Cerebellar cortex (tissue), 1 donor: ENCODE measurements at regions not wholly inside any gene's neighbourhood (a gene's known extent, or its start where the extent isn't known, plus 50 kb on each side); places are given as distances from the start of the nearest gene placed in this dataset.

ENCODE experiments used
- DNase-seq: peaks from one replicate; pipeline ENCODE4 v3.0.0-alpha.2; 2015; ENCODE audit warnings: low spot score

GRCh38 chr5:89407054-89407453, 524.1 kb upstream of the MEF2C start:
- no peak for DNase-seq

GRCh38 chr5:89401659-89402058, 518.7 kb upstream of the MEF2C start:
- no peak for DNase-seq

GRCh38 chr5:89401012-89401411, 518.0 kb upstream of the MEF2C start:
- no peak for DNase-seq

- no peak for DNase-seq
Measured at GRCh38 chr5:89399548-89399947, 516.6 kb upstream of the MEF2C start.

- DNase-seq: no peak
Measured at GRCh38 chr5:89397096-89397495, 514.1 kb upstream of the MEF2C start.

- no peak for DNase-seq
Measured at GRCh38 chr5:89396278-89396954, 513.4 kb upstream of the MEF2C start.

- DNase-seq: no peak
Measured at GRCh38 chr5:89395111-89395510, 512.1 kb upstream of the MEF2C start.

GRCh38 chr5:89388872-89389271, 505.9 kb upstream of the MEF2C start:
- DNase-seq: no peak

GRCh38 chr5:89384391-89384790, 501.4 kb upstream of the MEF2C start:
- DNase-seq: no peak

GRCh38 chr5:89380635-89381034, 497.7 kb upstream of the MEF2C start:
- no peak for DNase-seq

GRCh38 chr5:89377767-89378455, 494.9 kb upstream of the MEF2C start:
- DNase-seq: no peak

GRCh38 chr5:89374818-89375521, 492.0 kb upstream of the MEF2C start:
- no peak for DNase-seq

GRCh38 chr5:89374144-89374784, 491.3 kb upstream of the MEF2C start:
- DNase-seq: peak; percentile 11

- no peak for DNase-seq
Measured at GRCh38 chr5:89372176-89372575, 489.2 kb upstream of the MEF2C start.

- no peak for DNase-seq
Measured at GRCh38 chr5:89371646-89372045, 488.7 kb upstream of the MEF2C start.

- DNase-seq: no peak
Measured at GRCh38 chr5:89359046-89359445, 476.1 kb upstream of the MEF2C start.

- no peak for DNase-seq
Measured at GRCh38 chr5:89353837-89354551, 471.0 kb upstream of the MEF2C start.

- no peak for DNase-seq
Measured at GRCh38 chr5:89351975-89352374, 469.0 kb upstream of the MEF2C start.

GRCh38 chr5:89351222-89351621, 468.2 kb upstream of the MEF2C start:
- no peak for DNase-seq

- DNase-seq: no peak
Measured at GRCh38 chr5:89350684-89351083, 467.7 kb upstream of the MEF2C start.

- DNase-seq: no peak
Measured at GRCh38 chr5:89349246-89349980, 466.4 kb upstream of the MEF2C start.
